KBM-7 (cell line): ENCODE measurements at regions not wholly inside any gene's neighbourhood (a gene's known extent, or its start where the extent isn't known, plus 50 kb on each side); places are given as distances from the start of the nearest gene placed in this dataset.

Experiments used
- DNase-seq: peaks from one replicate; pipeline ENCODE4 v3.0.0-alpha.2; 2015
- in situ Hi-C: fragments of 300-500 bp; cut with MboI; formaldehyde crosslinking; loops from 2 replicates; pipeline ENCODE4 v1.14.3; 2020; ENCODE audit warnings: low sequenced_read_pairs, low pct_unique_long_range_greater_than_20kb, mixed read lengths

DNA sequence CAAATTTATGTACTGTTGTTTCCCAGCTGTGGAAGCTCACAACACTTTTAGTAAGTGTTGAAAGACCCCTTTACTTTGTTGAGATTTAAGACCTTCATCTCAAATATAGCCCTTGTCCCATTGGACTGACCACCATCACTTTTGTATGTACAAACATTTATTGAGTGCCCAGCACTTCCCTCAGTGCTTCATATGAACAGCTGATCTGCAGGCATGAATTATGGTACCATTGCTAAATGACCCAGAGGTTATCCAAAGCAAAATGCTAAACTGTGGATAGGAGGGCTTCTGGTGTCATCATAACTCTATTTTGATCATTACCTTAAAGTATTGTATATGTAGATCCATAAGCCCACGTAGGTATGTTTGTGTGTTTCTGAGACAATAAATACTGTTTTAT lies 285.7 kb upstream of the RGS6 start:
- DNase-seq: no peak
- in situ Hi-C loops: no loop called here

DNA sequence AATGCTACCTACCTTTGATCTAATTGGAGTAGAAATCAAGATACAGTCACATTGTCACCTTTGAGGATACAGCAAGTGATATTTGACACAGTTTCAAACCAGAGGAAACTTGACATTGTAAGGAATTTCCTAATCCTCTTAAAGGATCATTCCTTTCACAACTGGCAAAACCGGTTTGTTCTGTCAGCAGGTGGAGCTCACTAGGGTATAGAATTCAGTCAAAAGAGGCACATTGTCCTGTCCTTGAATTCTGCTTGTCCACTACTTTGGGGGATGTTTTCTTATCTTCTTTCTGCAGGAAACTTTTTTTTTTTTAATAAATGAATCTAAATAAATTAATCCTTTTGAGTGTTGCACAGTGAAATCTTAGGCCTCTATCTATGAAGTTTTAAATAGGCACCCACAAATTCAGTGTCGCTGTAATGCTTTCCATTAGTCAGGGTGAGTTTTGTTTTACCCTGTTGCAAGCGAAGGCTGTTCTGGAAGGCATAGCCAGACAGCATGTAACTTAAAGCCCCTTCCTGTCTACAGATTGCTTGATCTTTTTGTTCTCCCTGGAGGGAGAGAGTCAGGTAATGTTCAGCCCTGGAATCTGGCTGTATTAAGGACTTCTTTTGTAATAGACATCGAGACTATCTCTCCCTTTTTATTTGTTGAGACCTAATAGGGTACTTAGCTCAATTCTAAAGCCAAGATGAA lies 285.0 kb upstream of the RGS6 start:
- no peak for DNase-seq

DNA sequence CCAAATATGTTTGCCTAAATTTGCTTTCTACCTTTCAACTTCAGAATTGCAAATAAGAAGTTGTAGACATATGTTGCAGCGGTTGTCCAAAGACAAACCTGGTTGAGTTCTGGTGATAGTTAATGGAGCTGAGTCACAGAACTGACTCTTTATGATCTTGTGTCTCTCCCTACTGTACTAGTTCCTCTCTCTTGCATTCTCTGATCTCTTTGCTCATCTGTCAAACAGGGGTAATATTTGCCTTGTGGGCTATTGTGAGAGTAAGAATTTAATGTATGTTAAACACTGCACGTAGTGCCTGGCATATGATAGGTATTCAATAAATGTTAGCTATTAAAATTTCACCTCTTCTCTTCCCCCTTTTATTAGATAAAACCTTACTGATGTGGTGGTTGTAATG lies 283.5 kb upstream of the RGS6 start:
- in situ Hi-C loops: no loop called here
- no peak for DNase-seq

More for the DNA sequence above, 285.0 kb upstream of the RGS6 start:
- in situ Hi-C loops: no loop called here

DNA sequence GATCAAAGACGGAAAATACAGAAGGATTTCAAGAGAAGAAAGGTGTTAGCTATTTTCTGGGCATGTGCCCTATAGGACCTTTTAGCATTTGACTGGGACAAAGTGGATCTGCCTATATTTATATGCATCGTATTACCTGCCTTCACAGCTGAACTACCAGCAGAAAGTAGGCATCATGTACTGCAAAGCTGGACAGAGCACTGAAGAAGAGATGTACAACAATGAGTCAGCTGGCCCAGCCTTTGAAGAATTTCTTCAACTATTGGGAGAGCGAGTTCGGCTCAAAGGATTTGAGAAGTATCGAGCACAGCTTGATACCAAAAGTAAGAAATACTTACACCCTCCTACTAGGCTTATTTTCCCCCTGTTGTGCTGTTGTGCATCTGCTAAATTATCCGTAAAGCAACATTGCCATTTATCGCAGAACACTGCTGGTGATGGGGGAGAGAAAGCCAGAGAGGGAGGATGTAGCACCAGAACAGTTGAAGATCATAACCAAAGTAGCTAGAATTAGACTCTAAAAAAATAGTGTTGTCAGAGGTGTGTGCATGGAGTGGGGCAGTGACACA lies 282.0 kb upstream of the RGS6 start:
- no peak for DNase-seq
- in situ Hi-C loops: no loop called here

DNA sequence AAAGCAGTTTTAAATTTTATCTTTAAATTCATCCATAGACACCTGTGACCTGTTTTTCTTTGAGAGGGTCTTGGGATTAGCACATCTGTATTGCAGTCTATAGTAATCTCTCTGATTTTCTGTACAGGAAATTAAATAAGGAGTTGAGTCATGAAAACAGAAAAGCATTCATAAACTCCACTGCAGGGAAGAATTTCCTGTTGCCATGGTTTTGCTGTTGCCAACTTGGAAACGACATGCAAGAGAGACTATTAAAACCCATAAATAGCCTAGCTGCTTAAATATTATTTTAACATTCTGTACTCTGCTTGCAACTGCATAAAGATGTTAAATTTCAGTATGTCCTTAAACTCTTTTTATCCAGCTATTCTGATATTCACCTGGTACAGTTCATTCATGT lies 281.0 kb upstream of the RGS6 start:
- DNase-seq: no peak
- in situ Hi-C loops: no loop called here

DNA sequence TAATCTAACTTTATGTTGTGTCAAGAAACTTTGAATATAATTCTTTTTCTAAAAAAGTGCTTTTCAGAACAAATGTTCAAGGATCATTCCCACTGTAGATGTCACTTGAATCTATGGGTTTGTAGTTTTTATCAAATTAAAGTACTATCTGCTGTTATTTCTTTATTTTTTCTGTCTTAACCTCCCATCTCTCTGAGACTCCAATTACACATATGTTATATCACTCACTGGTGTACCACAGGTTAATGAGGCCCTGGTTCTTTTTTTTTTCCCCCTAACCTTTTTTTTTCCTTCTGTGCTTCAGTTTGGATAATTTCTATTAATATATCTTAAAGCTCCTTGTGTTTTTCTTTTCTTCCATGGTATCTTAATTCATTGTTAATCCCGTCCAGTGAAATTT lies 279.9 kb upstream of the RGS6 start:
- DNase-seq: no peak
- in situ Hi-C loops: no loop called here

DNA sequence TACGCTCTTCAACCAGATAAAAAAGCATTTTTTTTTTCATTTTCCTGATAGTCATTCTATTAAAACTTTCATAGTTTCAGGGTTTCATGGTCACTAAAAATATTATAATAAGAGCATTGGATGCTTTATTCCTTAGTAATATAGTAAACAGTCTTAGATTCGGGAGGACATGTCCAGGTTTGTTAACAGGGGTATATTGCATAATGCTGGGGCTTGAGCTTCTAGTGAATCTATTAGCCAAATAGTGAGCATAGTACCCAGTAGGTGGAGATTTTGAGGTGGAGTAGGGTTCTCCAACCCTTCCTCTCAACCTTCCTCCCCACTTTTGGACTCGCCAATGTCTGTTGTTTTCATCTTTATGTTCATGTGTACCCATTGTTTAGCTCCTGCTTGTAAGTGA lies 277.4 kb upstream of the RGS6 start:
- DNase-seq: no peak
- in situ Hi-C loops: no loop called here

DNA sequence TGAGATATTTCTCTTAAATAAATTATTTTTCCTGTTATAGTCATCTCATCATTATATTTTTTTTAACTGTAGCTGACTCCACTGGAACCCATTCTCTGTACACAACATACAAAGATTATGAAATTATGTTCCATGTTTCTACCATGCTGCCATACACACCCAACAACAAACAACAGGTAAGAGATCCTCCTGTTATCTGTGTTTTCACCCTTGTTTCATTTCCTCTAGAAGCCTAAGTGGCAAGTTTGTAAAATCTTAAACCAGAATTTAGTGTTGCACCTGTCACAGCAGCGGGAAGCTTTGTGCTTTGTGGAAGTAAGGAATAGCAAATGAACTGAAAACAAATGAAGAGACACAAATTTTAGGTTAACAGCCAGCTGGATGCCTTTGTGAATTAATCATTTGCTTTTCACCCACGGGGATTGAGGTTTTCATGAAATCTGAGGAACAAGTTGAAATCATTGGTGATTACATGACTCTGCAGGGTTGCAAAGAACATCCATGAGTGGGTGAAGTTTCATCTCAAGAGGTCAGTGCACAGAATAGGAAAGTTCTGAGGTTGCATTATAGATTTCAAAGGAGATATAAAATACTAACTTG lies 273.9 kb upstream of the RGS6 start:
- in situ Hi-C loops: no loop called here
- no peak for DNase-seq

DNA sequence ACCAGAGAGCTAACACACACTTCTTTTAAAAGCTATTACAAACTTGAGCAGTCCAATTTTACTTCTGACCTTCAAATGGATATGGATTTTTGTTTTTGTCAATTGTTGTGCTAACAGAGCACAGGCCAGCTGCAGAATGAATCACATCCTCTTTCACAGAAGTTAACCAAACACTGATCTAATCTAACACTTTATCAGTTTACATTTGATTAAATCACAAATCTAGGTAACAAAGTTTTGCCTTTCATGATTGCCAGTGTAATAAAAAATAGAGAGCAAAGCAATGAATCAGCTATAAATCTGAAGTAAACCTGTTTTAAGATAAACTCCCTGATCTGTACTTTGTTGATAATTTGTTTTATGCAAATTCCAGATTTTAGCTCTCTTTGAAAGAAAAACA lies 273.1 kb upstream of the RGS6 start:
- in situ Hi-C loops: no loop called here

DNA sequence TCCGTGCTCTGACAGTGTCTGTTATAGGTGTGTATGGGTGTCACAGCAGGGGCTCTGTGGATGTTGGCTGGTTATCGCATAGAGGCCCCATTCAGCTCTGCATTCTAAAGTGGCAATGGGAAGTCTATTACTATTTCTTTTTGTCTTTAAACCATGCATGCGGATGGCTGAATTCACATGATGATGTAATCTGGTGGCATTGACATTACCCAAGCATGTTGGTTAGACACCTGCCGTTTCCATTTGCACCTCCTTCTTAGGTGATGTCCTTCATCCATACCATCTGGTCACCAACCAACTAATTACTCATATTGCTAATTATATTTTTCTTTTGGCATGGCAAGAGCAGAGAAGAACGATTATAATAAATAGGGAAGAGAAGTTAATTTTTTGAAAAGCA lies 270.8 kb upstream of the RGS6 start:
- no peak for DNase-seq
- in situ Hi-C loops: no loop called here

More for the DNA sequence above, 273.1 kb upstream of the RGS6 start:
- DNase-seq: no peak

DNA sequence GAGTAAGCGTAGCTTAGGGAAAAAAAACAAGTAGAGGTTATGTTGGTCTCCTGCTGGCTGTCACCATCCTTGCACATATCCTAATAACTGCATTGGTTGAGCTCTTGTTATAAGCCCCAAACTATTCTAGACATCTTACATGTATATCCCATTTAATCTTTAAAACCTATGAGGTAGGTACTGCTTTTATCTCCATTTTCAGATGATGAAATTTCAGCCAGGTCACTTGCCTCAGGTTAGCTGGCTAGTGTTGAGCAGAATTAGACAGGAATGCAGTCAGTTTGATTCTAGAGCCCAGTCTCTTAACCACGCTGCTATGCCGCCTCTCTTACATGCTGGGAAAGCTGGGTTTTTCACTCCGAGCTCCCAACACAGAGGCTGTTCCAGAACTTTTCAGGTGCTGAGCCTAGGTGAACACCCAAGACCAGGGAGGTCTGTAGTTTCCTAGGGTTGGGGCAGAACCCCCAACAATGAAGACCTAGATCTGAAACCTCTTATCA lies 269.9 kb upstream of the RGS6 start:
- in situ Hi-C loops: no loop called here
- DNase-seq: no peak

DNA sequence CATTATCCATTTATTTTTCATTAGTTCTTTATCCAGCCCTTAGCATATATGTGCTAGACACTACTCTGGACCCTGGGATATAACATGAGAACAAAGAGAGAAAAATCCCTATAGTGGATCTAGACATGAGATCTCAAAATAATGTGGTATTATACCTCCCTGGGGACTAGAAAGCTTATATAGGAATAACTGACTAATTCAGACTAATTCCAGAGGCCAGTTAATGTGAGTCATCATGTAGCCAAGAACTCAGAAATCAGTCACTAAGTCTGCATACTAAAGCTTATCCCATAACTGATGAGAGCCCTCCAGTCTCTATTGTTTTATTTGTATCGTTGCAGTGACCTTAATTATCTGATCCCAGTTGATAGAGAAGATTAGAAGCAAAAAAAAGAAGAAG lies 267.1 kb upstream of the RGS6 start:
- DNase-seq: no peak
- in situ Hi-C loops: no loop called here

DNA sequence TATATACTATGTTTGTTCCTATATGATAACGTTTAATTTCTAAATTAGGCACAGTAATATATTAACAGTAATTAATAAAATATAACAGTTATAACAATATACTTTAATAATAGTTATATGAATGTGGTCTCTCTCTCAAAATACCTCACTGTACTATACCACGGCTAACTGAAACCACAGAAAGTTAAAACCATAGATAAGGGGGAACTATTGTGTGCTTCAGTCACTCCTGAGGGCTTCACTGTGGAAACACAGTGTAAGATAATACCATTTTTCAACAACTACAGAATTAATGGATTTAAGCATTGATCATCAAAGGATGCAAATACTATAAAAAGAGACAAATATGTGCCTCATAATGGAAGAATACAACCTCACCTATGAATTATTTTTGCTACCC lies 266.4 kb upstream of the RGS6 start:
- in situ Hi-C loops: no loop called here
- no peak for DNase-seq

DNA sequence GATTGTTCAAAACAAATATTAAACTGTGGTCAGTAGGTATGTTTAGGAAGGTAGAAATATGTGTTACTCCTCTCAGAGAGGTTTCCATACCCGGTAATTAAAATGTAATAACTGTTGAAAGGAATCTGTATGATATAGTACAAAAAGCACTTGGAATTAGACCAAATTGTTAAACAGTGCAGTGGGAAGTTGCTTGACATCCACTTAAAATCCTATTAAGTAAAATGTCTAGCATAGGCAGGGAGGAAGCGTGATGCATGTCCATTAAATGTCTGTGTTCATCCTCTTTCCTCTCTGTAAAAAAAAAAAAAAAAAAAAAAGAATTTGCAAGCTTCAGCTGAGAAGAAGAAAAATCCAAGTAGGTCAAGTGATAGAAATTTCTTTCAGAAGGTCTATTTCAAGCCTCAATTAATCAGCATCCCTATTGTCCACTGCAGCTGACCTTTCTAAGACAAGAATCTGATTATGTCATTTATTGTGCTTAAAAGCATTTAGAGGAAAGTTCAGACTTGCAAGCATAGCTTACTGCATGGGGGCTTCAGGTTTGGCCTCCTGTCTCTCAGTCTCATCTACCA lies 265.6 kb upstream of the RGS6 start:
- no peak for DNase-seq
- in situ Hi-C loops: no loop called here

DNA sequence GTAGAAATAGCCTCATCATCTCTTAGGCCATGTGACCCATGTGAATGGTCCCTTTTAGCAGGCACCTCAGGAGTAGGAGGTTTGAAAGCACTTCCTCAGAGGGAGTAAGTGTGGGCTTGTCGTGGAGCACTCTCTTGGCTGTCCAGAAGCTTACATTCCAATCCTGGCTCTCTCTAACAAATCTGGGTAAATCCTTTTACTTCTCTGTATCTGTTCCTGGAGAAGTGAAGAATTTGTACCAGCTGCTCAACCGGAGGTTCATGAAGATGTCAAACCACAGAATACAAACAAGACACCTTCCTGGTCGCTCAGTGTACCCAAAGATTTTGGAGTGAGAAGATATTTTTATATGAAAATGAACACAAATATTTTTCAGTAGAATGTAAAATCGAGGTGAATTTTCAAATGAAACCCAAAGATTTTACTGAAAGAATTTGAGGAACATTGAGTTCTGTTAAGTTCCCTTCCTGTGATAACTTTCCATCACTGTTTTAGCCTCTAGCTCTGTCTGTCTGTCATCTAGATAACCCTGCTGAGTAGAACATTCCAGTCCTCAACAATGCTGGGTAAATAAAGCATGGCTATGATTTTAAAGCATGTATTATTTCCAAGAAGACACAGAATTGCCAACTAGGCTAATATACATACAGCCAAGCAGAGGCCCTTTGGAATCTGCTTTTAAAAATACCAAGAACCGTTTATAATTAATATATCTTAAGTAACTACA lies 263.9 kb upstream of the RGS6 start:
- DNase-seq: no peak
- in situ Hi-C loops: no loop called here

DNA sequence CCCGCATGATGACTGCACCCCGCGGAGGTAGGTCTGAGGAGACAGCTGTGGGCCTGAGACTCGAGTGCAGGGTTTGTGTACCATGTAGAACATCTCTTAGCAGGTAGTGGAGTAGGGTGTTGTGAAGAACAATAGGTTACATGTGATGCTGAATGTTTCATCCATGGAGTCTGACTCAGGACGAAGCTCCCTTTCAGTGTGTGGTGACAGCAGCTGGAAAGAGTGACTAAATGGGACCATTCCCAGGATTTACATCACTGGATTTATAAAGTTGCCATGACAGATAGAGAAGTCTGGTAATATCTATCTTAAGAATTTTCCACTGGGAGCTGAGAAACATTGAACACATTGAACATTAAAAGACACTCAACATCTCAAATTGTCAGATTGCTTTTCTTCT lies 259.6 kb upstream of the RGS6 start:
- in situ Hi-C loops: no loop called here
- no peak for DNase-seq

DNA sequence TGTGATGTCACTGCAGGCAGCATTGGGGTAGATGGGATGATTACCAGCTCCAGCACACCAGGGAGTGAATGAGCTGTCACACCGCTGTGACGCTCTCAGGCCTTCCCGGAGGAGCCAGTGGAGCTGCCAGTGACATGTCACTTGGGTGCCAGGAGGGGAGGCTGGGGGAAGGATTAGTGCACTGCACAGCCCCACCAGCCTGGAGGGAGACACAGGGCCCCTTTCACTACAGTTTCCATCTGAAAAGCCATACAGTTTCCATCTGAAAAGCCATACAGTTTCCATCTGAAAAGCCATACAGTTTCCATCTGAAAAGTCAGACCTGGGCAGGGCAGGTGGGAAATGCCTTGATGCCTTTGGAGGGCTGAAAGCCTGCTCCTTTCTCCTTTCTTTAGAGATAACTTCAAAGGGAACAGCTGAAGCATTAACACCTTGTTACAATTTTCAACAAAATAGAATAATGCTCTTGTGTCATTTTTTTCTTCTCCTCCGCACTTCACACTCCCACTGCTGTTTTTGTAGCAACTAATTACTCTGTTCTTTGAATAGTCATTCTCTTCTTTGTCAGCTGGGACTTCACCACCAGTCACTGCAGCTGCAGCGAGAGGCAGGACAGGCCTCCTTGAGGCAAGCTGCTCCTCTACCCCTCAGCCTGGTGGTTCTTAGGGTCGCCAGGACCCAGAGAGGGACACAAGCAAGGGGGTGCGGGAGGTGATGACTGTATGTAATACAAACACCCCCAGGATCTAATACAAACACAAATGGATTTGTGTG lies 256.9 kb upstream of the RGS6 start:
- in situ Hi-C loops: no loop called here
- DNase-seq: no peak

DNA sequence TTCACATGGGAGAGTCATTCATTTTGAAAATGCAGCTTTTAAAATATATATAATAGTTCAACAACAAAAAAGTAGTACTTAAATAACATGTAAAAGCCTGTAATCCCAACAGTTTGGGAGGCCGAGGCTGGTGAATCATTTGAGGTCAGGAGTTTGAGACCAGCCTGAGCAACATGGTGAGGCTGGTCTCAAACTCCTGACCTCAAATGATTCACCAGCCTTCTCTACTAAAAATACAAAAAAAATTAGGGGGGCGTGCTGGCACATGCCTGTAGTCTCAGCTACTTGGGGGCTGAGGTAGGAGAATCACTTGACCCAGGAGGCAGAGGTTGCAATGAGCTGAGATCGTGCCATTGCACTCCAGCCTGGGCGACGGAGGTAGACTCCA lies 256.3 kb upstream of the RGS6 start:
- DNase-seq: no peak
- in situ Hi-C loops: no loop called here

DNA sequence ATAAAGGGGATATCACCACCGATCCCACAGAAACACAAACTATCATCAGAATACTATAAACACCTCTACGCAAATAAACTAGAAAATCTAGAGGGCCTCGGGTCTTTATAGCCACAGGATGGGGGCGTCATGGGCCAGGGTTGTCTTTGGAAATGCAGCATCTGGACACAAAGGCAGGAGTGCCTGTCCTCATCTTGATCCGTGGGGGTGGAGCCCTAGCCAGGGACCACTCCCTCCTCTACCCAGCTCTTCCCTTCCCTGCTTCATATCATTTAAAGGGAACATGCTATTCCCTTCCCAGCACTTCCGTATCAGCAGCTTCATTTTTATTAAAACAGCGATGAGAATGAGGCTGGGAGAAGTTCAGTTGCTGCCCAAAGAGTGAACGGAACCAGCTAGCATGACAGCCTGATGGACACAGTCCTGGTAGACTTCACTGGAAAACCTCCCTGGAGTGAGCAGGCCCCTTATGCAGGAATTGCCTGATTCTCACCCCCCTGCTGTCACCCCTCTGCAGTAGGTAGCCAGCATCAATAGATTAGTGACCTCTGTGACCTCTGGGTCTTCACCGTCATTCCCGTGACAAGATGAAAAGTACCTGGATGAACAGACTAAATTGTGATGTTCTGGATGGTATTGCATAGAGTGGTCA lies 251.4 kb upstream of the RGS6 start:
- DNase-seq: no peak
- in situ Hi-C loops: no loop called here
